ENCODE measurements at regions not wholly inside any gene's neighbourhood (a gene's known extent, or its start where the extent isn't known, plus 50 kb on each side); places are given as distances from the start of the nearest gene placed in this dataset.

GRCh38 chr7:38002689-38003088 is 82.2 kb downstream of the EPDR1 start:
- no peak for DNase-seq

- no peak for DNase-seq
These were observed 86.1 kb downstream of the EPDR1 start for GRCh38 chr7:38006559-38006958.

DNA sequence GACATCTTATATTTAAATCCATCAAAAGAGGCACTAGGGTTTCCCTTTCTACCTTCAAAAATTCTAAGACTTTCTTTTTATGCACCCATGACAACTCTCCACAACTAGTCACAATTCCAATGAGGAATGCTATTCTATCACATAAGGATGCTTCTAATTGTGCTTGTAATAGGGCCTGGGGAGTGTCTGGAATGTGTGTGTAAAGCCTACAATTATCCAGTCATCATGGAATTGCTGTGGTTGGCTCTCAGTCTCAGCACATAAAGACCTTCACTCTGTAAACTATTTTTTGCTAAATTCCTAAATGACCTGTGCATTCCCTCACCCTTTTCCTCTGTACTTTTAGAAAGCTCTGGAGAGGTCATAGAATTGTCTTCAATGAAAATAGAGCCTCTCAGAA is 86.7 kb downstream of the EPDR1 start:
- no peak for DNase-seq

DNA sequence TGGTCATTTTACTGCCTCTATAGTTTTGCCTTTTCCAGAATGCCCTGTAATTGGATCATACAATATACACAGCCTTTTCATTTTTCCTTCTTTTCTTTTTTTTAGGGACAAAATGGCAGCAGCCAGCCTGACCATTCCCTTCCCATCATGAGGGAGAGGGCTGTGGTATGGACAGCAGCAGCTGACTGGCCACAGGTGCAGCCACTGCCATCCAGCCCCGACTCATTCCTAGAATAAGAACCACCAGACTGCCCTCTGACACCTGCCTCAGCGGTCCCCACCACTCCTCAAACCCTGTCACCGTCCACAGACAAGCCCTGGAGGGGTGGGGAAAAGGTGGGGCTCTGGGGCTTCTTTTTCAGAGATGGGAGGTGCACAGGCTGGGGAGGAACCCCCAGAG is 92.8 kb downstream of the EPDR1 start:
- no peak for DNase-seq

DNA sequence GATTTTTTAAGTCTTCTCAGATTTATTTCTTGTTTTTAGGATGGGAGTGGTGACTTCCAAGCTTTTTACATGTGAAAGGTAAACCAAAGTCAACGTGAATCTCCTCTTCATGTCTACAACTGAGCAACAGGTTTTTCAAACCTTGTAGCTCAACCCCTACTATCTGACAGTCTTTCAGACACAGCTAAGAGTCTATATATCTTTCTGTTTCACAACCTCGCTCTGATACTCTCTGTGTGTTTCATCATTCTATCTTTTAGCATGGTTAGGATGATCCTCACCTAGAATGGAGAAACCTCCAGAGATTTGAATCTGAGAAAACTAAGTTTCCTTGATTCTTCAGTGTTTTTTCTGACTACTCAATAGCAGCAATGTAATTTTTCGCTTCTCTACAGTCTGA is 96.1 kb downstream of the EPDR1 start:
- no peak for DNase-seq

DNA sequence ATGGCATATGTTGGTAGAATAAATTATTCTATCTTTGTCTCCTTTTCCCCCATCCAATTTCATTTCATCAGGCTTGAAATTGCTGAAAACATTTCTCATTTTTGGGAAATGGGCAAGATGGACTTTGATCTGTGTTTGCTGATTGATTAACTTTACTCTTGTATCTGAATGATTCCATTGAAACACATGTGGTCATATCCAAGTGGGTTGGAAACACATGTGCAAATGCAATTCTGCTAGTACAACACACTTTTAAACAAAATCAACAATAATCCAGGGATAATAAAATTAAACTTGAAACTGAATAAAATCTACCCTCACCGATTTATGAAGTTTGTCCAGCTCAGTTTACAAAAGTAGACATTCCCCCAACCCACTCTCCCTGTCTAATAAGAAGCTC is 96.9 kb downstream of the EPDR1 start:
- DNase-seq, result no peak

- DNase-seq, result no peak
These were observed 99.8 kb downstream of the EPDR1 start for GRCh38 chr7:38020121-38020785.

GRCh38 chr7:38021892-38022291 is 101.5 kb downstream of the EPDR1 start:
- no peak for DNase-seq

- DNase-seq, result no peak
These were observed 105.4 kb downstream of the EPDR1 start for GRCh38 chr7:38025815-38026214.

DNA sequence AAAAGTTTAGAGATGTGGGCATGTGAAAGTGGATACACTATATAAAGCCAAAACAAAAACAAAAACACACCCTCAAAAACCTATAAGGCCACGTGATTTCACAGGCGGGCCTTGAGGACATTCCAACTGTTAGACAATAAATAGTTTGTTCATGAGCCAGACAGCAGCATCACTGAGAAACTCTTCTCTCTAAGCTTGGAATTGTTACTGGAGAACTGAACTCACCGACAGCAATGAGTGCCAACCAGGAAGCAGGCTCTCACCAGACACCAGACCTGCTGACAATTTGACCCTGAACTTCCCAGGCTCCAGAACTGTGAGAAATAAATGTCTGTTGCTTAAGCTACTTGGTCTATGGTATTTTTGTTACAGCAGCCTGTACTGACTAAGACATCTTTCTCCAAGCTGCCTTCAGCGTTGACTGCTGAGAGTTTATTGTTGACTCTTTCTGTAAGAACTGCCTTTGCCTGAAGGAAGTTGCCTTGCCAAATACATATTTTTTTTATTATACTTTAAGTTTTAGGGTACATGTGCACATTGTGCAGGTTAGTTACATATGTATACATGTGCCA is 107.5 kb downstream of the EPDR1 start:
- no peak for DNase-seq

GRCh38 chr7:38034062-38034908 is 113.8 kb downstream of the EPDR1 start:
- no peak for DNase-seq

DNA sequence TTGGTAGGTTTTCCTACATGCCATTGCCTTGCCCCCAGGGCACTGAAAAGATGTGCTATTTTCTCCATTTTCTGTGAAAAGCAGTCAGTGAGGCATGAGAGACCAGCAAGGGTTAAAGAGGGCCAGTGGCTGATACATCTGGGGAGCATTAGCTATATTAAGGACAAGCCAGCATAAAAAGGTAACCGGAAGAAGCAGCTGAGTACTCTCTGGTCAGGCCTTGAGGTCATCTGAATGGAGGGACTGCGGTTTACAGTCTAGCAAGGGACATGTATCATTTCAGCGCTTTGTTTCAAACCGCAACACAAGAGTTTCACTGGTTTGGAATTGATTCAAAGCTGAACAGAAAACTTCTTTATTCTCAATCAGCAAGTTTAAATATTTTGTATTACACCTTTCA is 120.4 kb downstream of the EPDR1 start:
- no peak for DNase-seq

DNA sequence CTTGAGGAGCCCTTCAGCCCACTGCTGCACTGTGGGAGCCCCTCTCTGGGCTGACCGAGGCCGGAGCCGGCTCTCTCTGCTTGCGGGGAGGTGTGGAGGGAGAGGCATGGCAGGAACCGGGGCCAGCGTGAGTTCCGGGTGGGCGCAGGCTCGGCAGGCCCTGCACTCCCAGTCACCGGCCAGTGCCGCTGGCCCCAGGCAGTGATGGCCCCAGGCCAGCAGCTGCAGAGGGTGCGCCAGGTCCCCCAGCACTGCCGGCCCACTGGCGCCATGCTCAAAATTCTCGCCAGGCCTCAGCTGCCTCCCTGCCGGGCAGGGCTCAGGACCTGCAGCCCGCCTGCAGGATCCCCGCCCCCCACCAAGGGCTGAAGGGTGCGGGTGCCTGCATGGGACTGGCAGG is 128.4 kb upstream of the STARD3NL start:
- DNase-seq, result no peak

DNA sequence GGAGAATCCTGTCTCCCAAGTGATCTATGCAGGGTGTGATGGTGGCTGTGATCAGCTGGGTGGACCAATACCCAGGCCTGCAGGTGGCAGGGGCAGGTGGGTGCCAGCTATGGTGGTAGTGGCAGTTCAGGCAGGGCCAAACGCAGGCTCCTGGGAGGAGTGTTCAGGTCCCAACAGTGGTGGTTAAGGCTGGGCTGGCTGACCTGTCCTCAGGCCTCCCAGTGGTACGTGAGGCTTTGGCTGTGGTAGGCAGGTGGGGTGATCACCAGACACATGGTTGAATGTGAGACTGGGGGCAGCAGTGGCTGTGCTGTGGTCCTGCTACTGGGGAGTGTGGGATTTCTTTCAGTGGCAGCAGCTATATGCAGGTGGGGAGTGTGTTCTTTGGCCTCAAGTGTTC is 126.7 kb upstream of the STARD3NL start:
- no peak for DNase-seq

GRCh38 chr7:38051786-38052185 is 126.3 kb upstream of the STARD3NL start:
- DNase-seq, result no peak

DNA sequence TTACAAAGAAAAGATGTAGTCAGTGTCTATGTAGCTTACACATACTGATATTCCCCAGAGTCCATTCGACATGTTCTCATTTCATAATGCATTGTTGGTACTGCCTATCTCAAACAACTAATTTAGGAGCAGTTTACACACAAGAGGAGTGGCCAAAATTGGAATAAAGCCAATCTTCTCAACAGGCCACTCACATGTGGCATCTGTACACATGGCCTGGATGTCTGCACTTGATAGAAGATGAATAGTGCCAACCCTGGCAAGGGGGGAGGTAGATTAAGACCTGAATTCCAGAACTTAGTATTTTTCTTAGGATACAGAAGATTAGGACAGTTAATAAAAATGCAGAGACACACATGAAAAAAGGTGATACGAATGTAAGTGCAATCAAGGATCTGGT is 125.3 kb upstream of the STARD3NL start:
- DNase-seq, result peak in 2 of 3 experiments; percentile 21 to 44

- no peak for DNase-seq
These were observed 123.8 kb upstream of the STARD3NL start for GRCh38 chr7:38054199-38054598.

DNA sequence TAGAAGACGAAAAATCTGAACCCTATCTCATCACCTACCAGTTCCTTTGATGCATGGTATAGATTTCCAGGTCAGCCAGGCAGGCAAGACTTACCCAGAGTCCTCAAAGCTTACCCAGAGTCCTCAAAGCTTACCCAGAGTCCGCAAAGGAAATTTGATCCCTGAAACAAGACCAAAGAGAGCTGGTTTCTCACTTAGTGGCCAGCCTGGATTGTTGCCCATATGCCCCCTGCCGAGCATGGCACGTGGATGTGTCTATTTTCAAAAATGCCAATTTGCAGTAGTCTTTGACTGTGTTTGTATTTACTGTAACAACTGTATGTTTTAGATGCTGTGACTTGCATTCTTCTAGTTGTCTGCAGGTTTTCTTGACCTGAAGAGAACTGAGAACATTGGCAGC is 120.2 kb upstream of the STARD3NL start:
- DNase-seq, result peak in 1 of 3 experiments; percentile 12

GRCh38 chr7:38060116-38060515 is 117.9 kb upstream of the STARD3NL start:
- no peak for DNase-seq

GRCh38 chr7:38060637-38061036 is 117.4 kb upstream of the STARD3NL start:
- DNase-seq, result no peak

DNA sequence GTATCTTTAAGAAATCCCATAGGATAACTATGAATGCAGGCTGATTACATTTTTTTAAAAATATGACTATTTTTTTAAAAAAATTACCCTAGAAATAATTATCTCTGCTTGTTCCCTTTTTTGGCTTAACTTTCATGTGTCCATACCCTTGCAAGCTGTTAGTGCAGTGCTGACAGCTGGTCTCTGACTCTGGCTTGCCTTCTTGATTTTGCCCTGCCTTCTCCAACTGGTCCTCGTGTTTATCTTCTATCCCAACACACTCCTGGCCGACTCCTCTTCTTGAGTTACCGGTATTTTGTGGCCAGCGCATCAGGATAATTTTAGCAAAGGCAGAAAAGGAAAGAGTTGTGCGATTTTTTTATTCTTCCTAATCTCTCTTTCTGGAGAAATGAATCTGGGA is 111.7 kb upstream of the STARD3NL start:
- DNase-seq, result no peak

GRCh38 chr7:38068461-38068860 is 109.6 kb upstream of the STARD3NL start:
- no peak for DNase-seq

DNA sequence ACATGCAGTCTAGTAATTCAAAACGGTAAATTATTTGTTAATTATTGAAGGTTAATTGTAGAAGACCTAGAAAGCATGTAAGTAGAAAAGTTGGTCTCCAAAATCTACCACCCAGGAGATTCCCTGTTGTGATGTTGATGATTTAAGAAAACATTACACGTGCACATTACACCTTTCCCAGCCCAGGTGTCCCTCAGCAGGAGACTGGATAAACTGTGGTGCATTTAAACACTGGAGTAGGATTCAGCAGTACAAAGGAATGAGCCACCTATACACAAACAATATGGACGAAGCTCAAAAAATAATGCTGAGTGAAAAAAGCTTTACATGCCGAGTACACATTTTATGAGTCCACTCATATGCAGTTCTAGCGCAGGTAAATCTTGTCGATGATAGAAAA is 109.0 kb upstream of the STARD3NL start:
- peak in 1 of 3 experiments; percentile 36 for DNase-seq

GRCh38 chr7:38070718-38071117 is 107.3 kb upstream of the STARD3NL start:
- DNase-seq, result peak in 1 of 3 experiments; percentile 5
